GM12891 (cell line): ENCODE measurements at regions not wholly inside any gene's neighbourhood (a gene's known extent, or its start where the extent isn't known, plus 50 kb on each side); places are given as distances from the start of the nearest gene placed in this dataset.
"Not testable (repeated sequence)": the region's sequence is repeated elsewhere in the genome, so short reads cannot be mapped to it uniquely, and the experiment has no call there.

Experiments
- DNase-seq: peaks from one replicate; pipeline ENCODE4 v3.0.0; 2011; ENCODE audit warnings: low spot score; ENCODE audit not compliant: insufficient read length
- FAIRE-seq: peaks from 2 replicates; lab custom pipeline; 2011; peaks lifted over from hg19 to GRCh38; lab: Jason Lieb, UNC
- PAX5 ChIP-seq: IDR thresholded peaks from 2 replicates; pipeline ENCODE4 v1.6.1; 2011; ENCODE audit warnings: low read length, moderate library complexity, mild to moderate bottlenecking; ENCODE audit not compliant: insufficient read depth, severe bottlenecking
- POLR2A ChIP-seq: IDR thresholded peaks from 2 replicates; pipeline ENCODE4 v1.6.1; 2011; ENCODE audit warnings: low read depth, low read length, control low read depth
- POLR2AphosphoS5 ChIP-seq: IDR thresholded peaks from 2 replicates; pipeline ENCODE4 v1.6.1; 2011; ENCODE audit warnings: low read depth, low read length, control low read depth
- POU2F2 ChIP-seq: IDR thresholded peaks from 2 replicates; pipeline ENCODE4 v1.6.1; 2011; ENCODE audit warnings: low read depth, mild to moderate bottlenecking, control low read depth, low read length, moderate library complexity
- SPI1 ChIP-seq: IDR thresholded peaks from 2 replicates; pipeline ENCODE4 v1.6.1; 2011; ENCODE audit warnings: low read depth, low read length, control low read depth
- TAF1 ChIP-seq: IDR thresholded peaks from 2 replicates; pipeline ENCODE4 v1.6.1; 2011; ENCODE audit warnings: low read depth, low read length, control low read depth

DNA sequence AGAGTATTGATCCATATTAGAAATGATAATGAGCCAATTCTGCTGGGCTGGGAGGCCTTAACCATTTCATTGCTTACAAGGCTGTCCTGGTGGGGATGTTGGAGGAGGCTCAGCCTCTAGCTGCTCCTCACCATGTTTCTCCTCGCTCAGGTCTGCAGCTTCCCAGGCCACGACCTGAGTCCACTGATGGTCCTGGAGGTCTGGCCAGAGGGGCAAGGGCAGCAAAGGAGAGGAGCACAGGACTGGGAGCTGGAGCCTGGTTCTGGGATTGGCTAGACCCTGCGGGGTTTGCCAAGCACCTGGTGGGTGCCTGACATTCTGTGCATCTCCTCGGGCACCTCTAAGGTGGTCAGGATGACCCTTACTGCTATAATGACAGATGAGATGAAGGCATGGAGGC is 92.6 kb downstream of the KIF26A start:
- TF ChIP-seq POU2F2, result no peak
- no peak for TF ChIP-seq SPI1
- TF ChIP-seq POLR2AphosphoS5, result no peak
- no peak for TF ChIP-seq POLR2A
- no peak for TF ChIP-seq PAX5
- no peak for TF ChIP-seq TAF1
- FAIRE-seq (no peak), DNase-seq (no peak)

DNA sequence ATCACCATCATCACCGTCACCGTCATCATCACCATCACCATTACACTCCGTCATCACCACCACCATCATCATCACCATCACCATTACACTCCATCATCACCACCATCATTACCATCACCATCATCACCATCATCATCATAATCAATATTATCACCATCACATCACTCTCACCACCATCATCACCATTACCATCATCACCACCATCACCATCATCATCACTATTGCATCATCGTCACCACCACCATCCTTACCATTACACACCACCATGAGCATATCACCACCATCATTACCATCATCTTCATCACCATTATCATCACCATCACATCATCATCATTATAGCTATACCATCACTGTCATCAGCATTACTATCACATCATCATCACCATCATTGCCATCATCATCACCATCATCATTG is 93.7 kb downstream of the KIF26A start:
- TF ChIP-seq POU2F2 (no peak), TAF1 (no peak), POLR2A (no peak), POLR2AphosphoS5 (no peak), SPI1 (no peak), PAX5 (no peak)
- DNase-seq (no peak), FAIRE-seq (no peak)

DNA sequence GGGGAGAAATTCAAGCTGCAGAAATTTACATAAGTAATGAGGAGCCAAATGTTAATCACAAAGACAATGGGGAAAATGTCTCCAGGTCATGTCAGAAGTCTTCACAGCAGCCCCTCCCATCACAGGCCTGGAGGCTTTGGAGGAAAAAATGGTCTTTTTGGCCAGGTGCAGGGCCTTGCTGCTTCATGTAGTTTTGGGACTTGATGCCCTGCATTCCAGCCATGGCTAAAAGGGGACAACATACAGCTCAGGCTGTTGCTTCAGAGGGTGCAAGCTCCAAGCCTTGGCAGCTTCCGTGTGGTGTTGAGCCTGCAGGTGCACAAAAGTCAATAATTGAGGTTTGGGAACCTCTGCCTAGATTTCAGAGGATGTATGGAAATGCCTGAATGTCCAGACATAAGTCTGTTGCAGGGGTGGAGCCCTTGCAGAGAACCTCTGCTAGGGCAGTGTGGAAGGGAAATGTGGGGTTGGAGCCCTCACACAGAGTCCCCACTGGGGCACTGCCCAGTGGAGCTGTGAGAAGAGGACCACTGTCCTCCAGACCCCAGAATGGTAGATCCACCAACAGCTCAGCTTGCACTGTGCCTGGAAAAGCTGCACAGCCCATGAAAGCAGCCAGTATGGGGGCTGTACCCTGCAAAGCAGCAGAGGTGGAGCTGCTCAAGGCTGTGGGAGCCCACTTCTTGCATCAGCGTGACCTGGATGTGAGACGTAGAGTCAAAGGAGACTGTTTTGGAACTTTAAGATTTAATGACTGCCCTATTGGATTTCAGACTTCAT is 95.8 kb downstream of the KIF26A start:
- not testable (repeated sequence) for DNase-seq, FAIRE-seq

DNA sequence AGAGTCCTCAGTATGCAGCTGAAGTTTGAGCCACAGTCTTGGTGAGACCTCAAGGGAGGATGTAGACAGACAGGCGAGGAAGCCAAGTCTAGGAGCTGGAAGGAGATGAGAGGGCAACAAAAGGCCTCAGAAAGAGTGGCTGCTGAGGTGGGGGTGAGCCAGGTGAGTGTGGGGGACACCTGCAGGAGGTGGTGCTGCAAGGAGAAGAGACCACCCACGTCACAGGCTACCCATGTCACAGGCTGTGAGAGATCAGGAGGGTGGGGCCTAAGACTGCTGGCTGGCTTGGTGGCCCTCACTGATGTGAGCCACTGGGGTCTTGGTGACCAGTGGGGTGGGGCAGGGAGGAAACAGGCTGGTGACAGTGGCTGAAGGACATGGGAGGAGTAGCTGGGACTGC is 97.3 kb downstream of the KIF26A start:
- FAIRE-seq, result no peak
- no peak for DNase-seq
- no peak for TF ChIP-seq POU2F2
- no peak for TF ChIP-seq PAX5
- TF ChIP-seq POLR2A, result no peak
- TF ChIP-seq POLR2AphosphoS5, result no peak
- no peak for TF ChIP-seq TAF1
- TF ChIP-seq SPI1, result no peak

- no peak for TF ChIP-seq SPI1
- TF ChIP-seq POLR2A, result no peak
- TF ChIP-seq PAX5, result no peak
- TF ChIP-seq TAF1, result no peak
- TF ChIP-seq POLR2AphosphoS5, result no peak
- no peak for TF ChIP-seq POU2F2
- DNase-seq, result no peak
- no peak for FAIRE-seq
These were observed 99.5 kb downstream of the KIF26A start for GRCh38 chr14:104237651-104238423.

DNA sequence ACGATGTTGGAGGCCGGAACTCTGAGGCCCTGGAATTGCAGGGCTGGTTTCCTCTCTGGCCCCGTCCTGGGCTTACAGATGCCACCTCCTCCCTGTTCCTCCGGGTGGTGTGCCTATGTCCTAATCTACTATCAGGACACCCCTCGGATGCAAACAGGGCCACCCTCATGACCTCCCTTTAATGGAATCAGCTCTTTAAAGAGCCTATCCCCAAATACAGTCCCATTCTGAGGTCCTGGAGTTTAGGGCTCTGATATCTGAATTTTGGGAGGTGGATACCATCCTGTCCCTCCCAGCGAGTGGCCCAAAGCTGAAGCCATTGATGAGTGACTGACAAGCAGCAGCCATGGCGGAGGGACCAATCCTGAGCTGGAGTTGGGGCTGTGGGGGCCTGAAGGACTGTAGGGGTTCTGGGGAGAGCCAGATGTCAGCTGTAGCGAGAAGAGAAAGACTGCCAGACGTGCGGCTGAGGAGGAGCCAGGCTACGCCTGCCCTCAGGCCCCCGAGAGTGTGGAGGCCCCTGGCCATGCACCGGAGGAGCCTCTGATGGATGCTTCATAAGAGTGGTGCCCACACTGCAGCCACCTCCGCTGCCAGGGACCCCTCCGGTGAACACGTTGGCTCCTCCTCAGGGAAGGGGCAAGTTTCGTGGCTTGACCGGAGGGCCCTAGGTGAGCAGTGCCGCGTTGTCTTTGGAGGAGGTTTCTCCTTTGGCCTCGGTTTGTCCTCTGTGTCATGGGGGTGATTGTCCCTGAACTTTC is 100.2 kb downstream of the KIF26A start:
- FAIRE-seq (no peak), DNase-seq (no peak)
- TF ChIP-seq POLR2AphosphoS5 (no peak), PAX5 (no peak), POLR2A (no peak), TAF1 (no peak), POU2F2 (no peak), SPI1 (no peak)

- FAIRE-seq (no peak), DNase-seq (no peak)
- no peak for TF ChIP-seq TAF1
- no peak for TF ChIP-seq PAX5
These were observed 100.9 kb downstream of the KIF26A start for GRCh38 chr14:104239185-104239775.

DNA sequence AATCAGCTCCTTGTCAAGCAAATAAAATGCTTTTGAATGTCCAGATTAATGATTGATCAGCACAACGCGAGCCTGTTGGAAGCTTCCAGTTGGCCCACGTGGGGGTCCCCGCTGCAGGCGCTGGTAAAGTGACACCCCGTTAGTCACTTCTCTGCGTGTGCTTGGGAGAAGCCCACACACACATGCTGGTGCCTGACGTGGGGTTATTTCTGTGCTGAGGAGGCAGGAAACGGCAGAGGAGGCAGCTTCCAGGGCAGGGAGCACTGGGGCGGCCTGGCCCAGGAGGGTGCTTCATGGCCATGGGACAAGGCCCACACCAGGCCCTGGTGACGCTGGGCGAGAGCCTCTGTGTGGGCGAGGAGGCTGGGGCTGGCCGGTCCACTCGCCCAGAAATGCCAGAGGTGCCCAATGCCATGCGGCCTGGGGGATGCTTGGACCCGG is 101.5 kb downstream of the KIF26A start:
- TF ChIP-seq PAX5 (no peak), TAF1 (no peak), POU2F2 (no peak)
- FAIRE-seq (no peak), DNase-seq (no peak)

DNA sequence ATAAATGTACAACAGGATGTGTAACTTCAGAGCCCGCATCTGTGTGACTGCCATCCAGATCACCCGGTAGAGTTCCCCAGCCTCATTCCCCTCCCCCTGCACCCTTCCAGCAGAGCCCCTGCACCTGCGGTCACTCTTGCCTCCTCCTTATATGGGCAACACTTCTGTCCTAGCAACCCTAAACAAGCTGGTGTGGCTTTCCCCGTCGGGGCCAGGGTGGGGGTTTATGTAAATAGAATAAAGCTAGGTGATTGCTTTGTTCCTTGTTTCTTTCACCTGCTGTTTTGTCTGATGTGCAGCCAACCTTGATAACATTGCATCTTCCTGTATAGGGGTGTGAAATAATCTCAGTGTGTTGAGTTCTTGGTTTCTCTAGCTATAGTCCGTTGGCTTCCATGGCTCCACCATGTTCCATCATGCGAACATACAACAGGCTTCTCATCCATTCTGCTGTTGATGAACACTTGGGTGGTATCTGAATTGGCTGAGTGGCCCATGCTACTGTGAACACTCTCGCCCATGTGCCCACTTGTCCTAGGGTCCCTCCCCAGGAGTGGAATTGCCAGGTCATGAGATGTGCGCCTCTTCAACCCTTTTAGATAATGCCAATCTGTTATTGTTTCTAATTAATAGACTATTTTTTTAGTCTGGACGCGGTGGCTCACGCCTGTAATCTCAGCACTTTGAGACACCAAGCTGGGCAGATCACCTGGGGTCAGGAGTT is 102.2 kb downstream of the KIF26A start:
- TF ChIP-seq SPI1 (no peak), POU2F2 (no peak), TAF1 (no peak), POLR2A (no peak), POLR2AphosphoS5 (no peak), PAX5 (no peak)
- no peak for FAIRE-seq
- no peak for DNase-seq
